DMS 273 (cell line): ENCODE measurements at regions not wholly inside any gene's neighbourhood (a gene's known extent, or its start where the extent isn't known, plus 50 kb on each side); places are given as distances from the start of the nearest gene placed in this dataset.

Experiments
- DNase-seq: peaks from one replicate; lab custom pipeline; 2025; ENCODE audit not compliant: unreplicated experiment; lab: John Stamatoyannopoulos, UW

- no peak for DNase-seq
Observed at GRCh38 chr12:25009496-25010092, 60.7 kb upstream of the BCAT1 start.

- no peak for DNase-seq
Observed at GRCh38 chr12:25005376-25005775, 56.5 kb upstream of the BCAT1 start.

GRCh38 chr12:25004447-25004846 lies 55.5 kb upstream of the BCAT1 start:
- no peak for DNase-seq

DNA sequence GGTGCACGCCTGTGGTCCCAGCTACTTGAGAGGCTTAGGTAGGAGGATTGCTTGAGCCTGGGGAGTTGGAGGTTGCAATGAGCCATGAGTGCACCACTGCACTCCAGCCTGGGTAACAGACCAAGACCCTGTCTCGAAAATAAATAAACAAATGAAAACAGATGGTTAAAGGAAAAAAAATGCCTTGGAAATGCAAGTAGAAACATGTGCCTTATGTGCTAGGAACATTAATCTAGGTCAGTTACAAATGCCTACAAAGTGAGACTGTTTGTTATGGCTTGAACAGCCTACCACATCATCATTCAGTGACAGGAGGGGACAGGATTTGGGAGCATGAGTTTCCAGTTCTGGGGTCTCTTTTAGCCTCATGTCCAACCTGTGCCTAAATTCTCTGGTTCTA lies 52.4 kb upstream of the BCAT1 start:
- peak; percentile 40 for DNase-seq
